OCI-LY3 (cell line): ENCODE measurements at regions not wholly inside any gene's neighbourhood (a gene's known extent, or its start where the extent isn't known, plus 50 kb on each side); places are given as distances from the start of the nearest gene placed in this dataset.

Source experiments
- H2AFZ ChIP-seq: fragments of 200-600, 300-600 bp; shearing (Covaris generic); 2 replicates; pipeline ENCODE4 v1.6.0; 2014; ENCODE audit warnings: antibody characterized with exemption, low read depth, low read length
- H3K27ac ChIP-seq: fragments of 200-600, 300-600 bp; sonication (generic); 2 replicates; pipeline ENCODE4 v1.5.1; 2014; ENCODE audit warnings: mild to moderate bottlenecking, low read length, moderate library complexity, mixed read lengths
- H3K27me3 ChIP-seq: fragments of 200-600, 300-600 bp; sonication (generic); 2 replicates; pipeline ENCODE4 v1.6.1; 2014; ENCODE audit warnings: low read depth, low read length, mixed read lengths
- H3K36me3 ChIP-seq: fragments of 200-600, 300-600 bp; sonication (generic); replicated peaks from 2 replicates; pipeline ENCODE3; 2014; ENCODE audit warnings: low read depth, low read length, mixed read lengths
- H3K4me1 ChIP-seq: fragments of 300-600, 200-600 bp; sonication (generic); 2 replicates; pipeline ENCODE4 v1.6.1; 2014; ENCODE audit warnings: low read length, mixed read lengths
- H3K4me2 ChIP-seq: fragments of 200-600, 300-600 bp; sonication (generic); 2 replicates; pipeline ENCODE4 v1.6.1; 2014; ENCODE audit warnings: low read length, mixed read lengths
- H3K4me3 ChIP-seq: fragments of 300-600, 200-600 bp; sonication (generic); 2 replicates; pipeline ENCODE4 v1.5.1; 2014; ENCODE audit warnings: antibody characterized with exemption, mild to moderate bottlenecking, low read length, moderate library complexity
- H3K79me2 ChIP-seq: fragments of 300-600, 200-600 bp; shearing (Covaris generic); 2 replicates; pipeline ENCODE4 v1.6.1; 2014; ENCODE audit warnings: mild to moderate bottlenecking, low read length, mixed read lengths
- H3K9ac ChIP-seq: fragments of 300-600, 200-600 bp; shearing (Covaris generic); 2 replicates; pipeline ENCODE4 v1.6.0; 2014; ENCODE audit warnings: mild to moderate bottlenecking, low read length, moderate library complexity
- H3K9me3 ChIP-seq: fragments of 200-600, 300-600 bp; shearing (Covaris generic); 2 replicates; pipeline ENCODE4 v1.6.1; 2014; ENCODE audit warnings: low read length, mixed read lengths; ENCODE audit not compliant: insufficient read depth
- H4K20me1 ChIP-seq: fragments of 200-600, 300-600 bp; sonication (generic); 2 replicates; pipeline ENCODE4 v1.6.1; 2016; ENCODE audit warnings: low read length, mixed read lengths; ENCODE audit not compliant: insufficient read depth
- CTCF ChIP-seq: fragments of 200-600, 300-600 bp; sonication (generic); IDR thresholded peaks from 2 replicates; pipeline ENCODE4 v1.5.1; 2014; ENCODE audit warnings: antibody characterized with exemption, low read length, low read depth
- EZH2phosphoT487 ChIP-seq: fragments of 200-600 bp; shearing (Covaris generic); IDR thresholded peaks from 2 replicates; pipeline ENCODE4 v1.6.1; 2018; ENCODE audit warnings: antibody characterized with exemption, mixed run types, low read depth

GRCh38 chr9:90948156-90948555, 146.5 kb downstream of the SYK start:
- H3K4me2 ChIP-seq: no peak overlapping the region
- H3K79me2 ChIP-seq: no peaks in the 10 kb centered on the region
- H2AFZ ChIP-seq: no peak overlapping the region
- H4K20me1 ChIP-seq: no peaks in the 10 kb centered on the region
- no peak overlapping the region for H3K27ac ChIP-seq
- H3K9ac ChIP-seq: no peak overlapping the region
- TF ChIP-seq CTCF (no peak), EZH2phosphoT487 (no peak)
- H3K9me3 ChIP-seq: no peaks in the 10 kb centered on the region
- no peaks in the 10 kb centered on the region for H3K36me3 ChIP-seq
- H3K4me1 ChIP-seq: no peaks in the 10 kb centered on the region
- peaks cover 70% of the 10 kb centered on the region for H3K27me3 ChIP-seq
- H3K4me3 ChIP-seq: no peak overlapping the region

GRCh38 chr9:90950600-90950999, 149.0 kb downstream of the SYK start:
- no peak overlapping the region for H3K27ac ChIP-seq
- no peaks in the 10 kb centered on the region for H3K36me3 ChIP-seq
- H3K4me3 ChIP-seq: no peak overlapping the region
- no peak overlapping the region for H2AFZ ChIP-seq
- no peak for TF ChIP-seq CTCF
- no peak for TF ChIP-seq EZH2phosphoT487
- H3K9me3 ChIP-seq: no peaks in the 10 kb centered on the region
- H3K79me2 ChIP-seq: no peaks in the 10 kb centered on the region
- no peaks in the 10 kb centered on the region for H4K20me1 ChIP-seq
- H3K27me3 ChIP-seq: peaks cover 56% of the 10 kb centered on the region
- H3K4me2 ChIP-seq: no peak overlapping the region
- H3K9ac ChIP-seq: no peak overlapping the region
- no peaks in the 10 kb centered on the region for H3K4me1 ChIP-seq

GRCh38 chr9:90953200-90953599, 151.6 kb downstream of the SYK start:
- Histone ChIP-seq H4K20me1 (no peaks in the 10 kb centered on the region), H3K4me2 (no peak overlapping the region), H3K27me3 (peaks cover 37% of the 10 kb centered on the region), H3K9me3 (no peaks in the 10 kb centered on the region), H3K4me1 (no peaks in the 10 kb centered on the region), H3K27ac (no peak overlapping the region), H3K9ac (no peak overlapping the region), H2AFZ (no peak overlapping the region), H3K36me3 (no peaks in the 10 kb centered on the region), H3K79me2 (no peaks in the 10 kb centered on the region), H3K4me3 (no peak overlapping the region)
- no peak for TF ChIP-seq CTCF
- no peak for TF ChIP-seq EZH2phosphoT487

GRCh38 chr9:90953805-90954204, 152.2 kb downstream of the SYK start:
- no peak overlapping the region for H3K4me2 ChIP-seq
- H2AFZ ChIP-seq: no peak overlapping the region
- H3K4me3 ChIP-seq: no peak overlapping the region
- no peaks in the 10 kb centered on the region for H3K4me1 ChIP-seq
- H3K36me3 ChIP-seq: no peaks in the 10 kb centered on the region
- no peaks in the 10 kb centered on the region for H4K20me1 ChIP-seq
- no peak overlapping the region for H3K27ac ChIP-seq
- no peaks in the 10 kb centered on the region for H3K9me3 ChIP-seq
- H3K9ac ChIP-seq: no peak overlapping the region
- H3K27me3 ChIP-seq: peaks cover 31% of the 10 kb centered on the region
- TF ChIP-seq CTCF (no peak), EZH2phosphoT487 (no peak)
- no peaks in the 10 kb centered on the region for H3K79me2 ChIP-seq
